GM12878 (cell line): ENCODE measurements at regions not wholly inside any gene's neighbourhood (a gene's known extent, or its start where the extent isn't known, plus 50 kb on each side); places are given as distances from the start of the nearest gene placed in this dataset.

Source experiments
- EP300 ChIP-seq, 2 experiments: fragments of 150-350 bp in 1 of 2; IDR thresholded peaks; 2 replicates each; pipeline ENCODE4 v1.6.1; 2011 to 2012; ENCODE audit warnings: low read depth in 2 of 2, low read length in 2 of 2, borderline replicate concordance in 1 of 2, improper control_type of control experiment in 1 of 2, inconsistent platforms in 1 of 2; ENCODE audit not compliant: control insufficient read depth in 1 of 2
- FOXM1 ChIP-seq: IDR thresholded peaks from 2 replicates; pipeline ENCODE4 v1.6.1; 2012; ENCODE audit warnings: low read depth, mild to moderate bottlenecking, inconsistent platforms, low read length, moderate library complexity
- MAX ChIP-seq: IDR thresholded peaks from 2 replicates; pipeline ENCODE4 v1.6.1; 2012; ENCODE audit warnings: low read depth, low read length, improper control_type of control experiment
- MXI1 ChIP-seq: fragments of 150-350 bp; IDR thresholded peaks from 2 replicates; pipeline ENCODE4 v1.6.1; 2011; ENCODE audit warnings: low read depth, mild to moderate bottlenecking, inconsistent platforms, low read length, improper control_type of control experiment
- NRF1 ChIP-seq: conservative IDR thresholded peaks from 2 replicates; pipeline ENCODE4 v1.6.1; 2011; ENCODE audit warnings: mild to moderate bottlenecking, low read depth, low read length, improper control_type of control experiment
- YY1 ChIP-seq: IDR thresholded peaks from 2 replicates; pipeline ENCODE4 v1.6.1; 2011; ENCODE audit warnings: low read depth, mild to moderate bottlenecking, low read length
- TF ChIP-seq, protein P1 (sequence below), 3 experiments: IDR thresholded peaks in 2 of 3; conservative IDR thresholded peaks in 1 of 3; 2 replicates each; pipeline ENCODE4 v1.5.1; 2011; ENCODE audit warnings: low read depth in 3 of 3, low read length in 3 of 3, mild to moderate bottlenecking in 3 of 3, control low read depth in 2 of 3, moderate library complexity in 2 of 3, inconsistent platforms in 1 of 3, mixed read lengths in 1 of 3; ENCODE audit not compliant: control insufficient read depth in 2 of 3, insufficient read depth in 1 of 3; ENCODE audit errors: extremely low read depth in 1 of 3
- TF ChIP-seq, protein P2 (sequence below): IDR thresholded peaks from 2 replicates; pipeline ENCODE4 v1.6.1; 2012; ENCODE audit warnings: low read length, inconsistent platforms

- TF ChIP-seq, protein P1, sequence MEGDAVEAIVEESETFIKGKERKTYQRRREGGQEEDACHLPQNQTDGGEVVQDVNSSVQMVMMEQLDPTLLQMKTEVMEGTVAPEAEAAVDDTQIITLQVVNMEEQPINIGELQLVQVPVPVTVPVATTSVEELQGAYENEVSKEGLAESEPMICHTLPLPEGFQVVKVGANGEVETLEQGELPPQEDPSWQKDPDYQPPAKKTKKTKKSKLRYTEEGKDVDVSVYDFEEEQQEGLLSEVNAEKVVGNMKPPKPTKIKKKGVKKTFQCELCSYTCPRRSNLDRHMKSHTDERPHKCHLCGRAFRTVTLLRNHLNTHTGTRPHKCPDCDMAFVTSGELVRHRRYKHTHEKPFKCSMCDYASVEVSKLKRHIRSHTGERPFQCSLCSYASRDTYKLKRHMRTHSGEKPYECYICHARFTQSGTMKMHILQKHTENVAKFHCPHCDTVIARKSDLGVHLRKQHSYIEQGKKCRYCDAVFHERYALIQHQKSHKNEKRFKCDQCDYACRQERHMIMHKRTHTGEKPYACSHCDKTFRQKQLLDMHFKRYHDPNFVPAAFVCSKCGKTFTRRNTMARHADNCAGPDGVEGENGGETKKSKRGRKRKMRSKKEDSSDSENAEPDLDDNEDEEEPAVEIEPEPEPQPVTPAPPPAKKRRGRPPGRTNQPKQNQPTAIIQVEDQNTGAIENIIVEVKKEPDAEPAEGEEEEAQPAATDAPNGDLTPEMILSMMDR (IDR thresholded peaks at IDR 0.05 in 2 of 3, conservative IDR thresholded peaks at IDR 0.05 in 1 of 3; ENCODE audit: control insufficient read depth in 2 of 3, extremely low read depth in 1 of 3, insufficient read depth in 1 of 3, low read depth in 3 of 3, low read length in 3 of 3): no peak
- TF ChIP-seq MAX: no peak
- no peak for TF ChIP-seq NRF1
- TF ChIP-seq, protein P2, sequence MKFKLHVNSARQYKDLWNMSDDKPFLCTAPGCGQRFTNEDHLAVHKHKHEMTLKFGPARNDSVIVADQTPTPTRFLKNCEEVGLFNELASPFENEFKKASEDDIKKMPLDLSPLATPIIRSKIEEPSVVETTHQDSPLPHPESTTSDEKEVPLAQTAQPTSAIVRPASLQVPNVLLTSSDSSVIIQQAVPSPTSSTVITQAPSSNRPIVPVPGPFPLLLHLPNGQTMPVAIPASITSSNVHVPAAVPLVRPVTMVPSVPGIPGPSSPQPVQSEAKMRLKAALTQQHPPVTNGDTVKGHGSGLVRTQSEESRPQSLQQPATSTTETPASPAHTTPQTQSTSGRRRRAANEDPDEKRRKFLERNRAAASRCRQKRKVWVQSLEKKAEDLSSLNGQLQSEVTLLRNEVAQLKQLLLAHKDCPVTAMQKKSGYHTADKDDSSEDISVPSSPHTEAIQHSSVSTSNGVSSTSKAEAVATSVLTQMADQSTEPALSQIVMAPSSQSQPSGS: no peak
- no peak for TF ChIP-seq MXI1
- no peak for TF ChIP-seq EP300 (IDR thresholded peaks at IDR 0.05; ENCODE audit: borderline replicate concordance in 1 of 2, control insufficient read depth in 1 of 2, low read depth in 2 of 2, low read length in 2 of 2)
- no peak for TF ChIP-seq FOXM1
- TF ChIP-seq YY1: no peak
Measured at GRCh38 chr9:115976781-115977180, 176.8 kb upstream of the PAPPA start.
